SK-N-SH treated with all-trans-retinoic acid at 6 μM for 48 hours (cell line): ENCODE measurements at regions not wholly inside any gene's neighbourhood (a gene's known extent, or its start where the extent isn't known, plus 50 kb on each side); places are given as distances from the start of the nearest gene placed in this dataset.

ENCODE experiments used
- ARNTL ChIP-seq: fragments of 450-650 bp; formaldehyde crosslinking; IDR thresholded peaks from 2 replicates; pipeline ENCODE4 v1.5.0; 2020; ENCODE audit warnings: low read depth, mild to moderate bottlenecking, moderate library complexity, borderline replicate concordance
- CREB5 ChIP-seq: fragments of 250-450 bp; sonication (Bioruptor Pico); IDR thresholded peaks from 2 replicates; pipeline ENCODE4 v1.5.1; 2020; ENCODE audit warnings: low read depth, mild to moderate bottlenecking, moderate library complexity
- CSRNP3 ChIP-seq: fragments of 250-450 bp; sonication (Bioruptor Pico); IDR thresholded peaks from 2 replicates; pipeline ENCODE4 v1.5.1; 2021; ENCODE audit warnings: mild to moderate bottlenecking, moderate library complexity
- ISL1 ChIP-seq: fragments of 250-450 bp; sonication (Bioruptor Pico); IDR thresholded peaks from 2 replicates; pipeline ENCODE4 v2.1.2; 2022; ENCODE audit warnings: mild to moderate bottlenecking, moderate library complexity
- OSR1 ChIP-seq: fragments of 250-450 bp; sonication (Bioruptor Pico); IDR thresholded peaks from 2 replicates; pipeline ENCODE4 v1.8.0; 2022; ENCODE audit warnings: moderate library complexity, mild to moderate bottlenecking, inconsistent platforms
- PATZ1 ChIP-seq: fragments of 250-450 bp; sonication (Bioruptor Pico); IDR thresholded peaks from 2 replicates; pipeline ENCODE4 v1.8.0; 2020; ENCODE audit warnings: mild to moderate bottlenecking, moderate library complexity, borderline replicate concordance
- POU6F1 ChIP-seq: fragments of 250-450 bp; sonication (Bioruptor Pico); IDR thresholded peaks from 2 replicates; pipeline ENCODE4 v1.8.0; 2021; ENCODE audit warnings: low read depth, mild to moderate bottlenecking, moderate library complexity, borderline replicate concordance
- RARB ChIP-seq: fragments of 250-450 bp; sonication (Bioruptor Pico); IDR thresholded peaks from 2 replicates; pipeline ENCODE4 v1.8.0; 2021; ENCODE audit warnings: mild to moderate bottlenecking, moderate library complexity
- TOX ChIP-seq: fragments of 250-450 bp; sonication (Bioruptor Pico); IDR thresholded peaks from 2 replicates; pipeline ENCODE4 v1.8.0; 2021; ENCODE audit warnings: mild to moderate bottlenecking, moderate library complexity, borderline replicate concordance
- TSHZ2 ChIP-seq: fragments of 250-450 bp; sonication (Bioruptor Pico); IDR thresholded peaks from 2 replicates; pipeline ENCODE4 v1.5.0; 2020; ENCODE audit warnings: mild to moderate bottlenecking, moderate library complexity
- ZFP30 ChIP-seq: fragments of 450-650 bp; formaldehyde crosslinking; IDR thresholded peaks from 2 replicates; pipeline ENCODE4 v1.5.0; 2022; ENCODE audit warnings: mild to moderate bottlenecking, moderate library complexity
- ZNF565 ChIP-seq: fragments of 450-650 bp; formaldehyde crosslinking; conservative IDR thresholded peaks from 2 replicates; pipeline ENCODE4 v1.5.0; 2020; ENCODE audit warnings: low read depth, mild to moderate bottlenecking, moderate library complexity
- ZNF8 ChIP-seq: fragments of 450-650 bp; formaldehyde crosslinking; IDR thresholded peaks from 2 replicates; pipeline ENCODE4 v1.5.0; 2020; ENCODE audit warnings: mild to moderate bottlenecking, moderate library complexity

- TF ChIP-seq ZNF8 (CRISPR knock-in tag) (no peak), TOX (CRISPR knock-in tag) (no peak), PATZ1 (no peak), POU6F1 (CRISPR knock-in tag) (no peak), ZNF565 (no peak), CSRNP3 (CRISPR knock-in tag) (no peak), TSHZ2 (no peak), CREB5 (CRISPR knock-in tag) (no peak), OSR1 (no peak), ZFP30 (CRISPR knock-in tag) (no peak), ARNTL (CRISPR knock-in tag) (no peak), RARB (CRISPR knock-in tag) (no peak), ISL1 (CRISPR knock-in tag) (no peak)
Measured at GRCh38 chr16:14018851-14019250, 52.3 kb upstream of the MRTFB start.
